K562 (cell line): ENCODE measurements at regions not wholly inside any gene's neighbourhood (a gene's known extent, or its start where the extent isn't known, plus 50 kb on each side); places are given as distances from the start of the nearest gene placed in this dataset.

Experiments
- ARID4B ChIP-seq: sonication (generic); formaldehyde crosslinking; IDR thresholded peaks from 2 replicates; pipeline ENCODE4 v1.8.0; 2022; ENCODE audit warnings: mild to moderate bottlenecking, missing genetic modification reagents
- CLOCK ChIP-seq: fragments of 250-450 bp; sonication (Bioruptor Pico); IDR thresholded peaks from 2 replicates; pipeline ENCODE4 v1.4.0; 2020; ENCODE audit warnings: mild to moderate bottlenecking, moderate library complexity, borderline replicate concordance
- DNMT1 ChIP-seq: fragments of 450-650 bp; IDR thresholded peaks from 2 replicates; pipeline ENCODE4 v1.6.1; 2016; ENCODE audit warnings: antibody characterized with exemption, mild to moderate bottlenecking
- EGR1 ChIP-seq: fragments of 450-650 bp; conservative IDR thresholded peaks from 2 replicates; pipeline ENCODE4 v1.6.1; 2017; ENCODE audit warnings: mild to moderate bottlenecking
- ETS2 ChIP-seq: IDR thresholded peaks from 2 replicates; pipeline ENCODE4 v1.6.1; 2016; ENCODE audit warnings: borderline replicate concordance, missing genetic modification characterization, mild to moderate bottlenecking, moderate library complexity, missing compliant biosample characterization; ENCODE audit not compliant: poor library complexity, severe bottlenecking
- FOS ChIP-seq: IDR thresholded peaks from 3 replicates; pipeline ENCODE4 v1.6.1; 2011; ENCODE audit not compliant: insufficient read length; ENCODE audit errors: extremely low read depth
- HNRNPUL1 ChIP-seq: fragments of 200-400 bp; formaldehyde crosslinking; IDR thresholded peaks from 2 replicates; pipeline ENCODE4 v1.6.1; 2017; ENCODE audit warnings: low read length
- HOXB6 ChIP-seq: fragments of 250-450 bp; sonication (Bioruptor Pico); IDR thresholded peaks from 2 replicates; pipeline ENCODE4 v1.5.1; 2022; ENCODE audit warnings: mild to moderate bottlenecking, borderline replicate concordance
- JUND ChIP-seq, 2 experiments: IDR thresholded peaks; 2 replicates in 1 of 2; 3 replicates in 1 of 2; pipeline ENCODE4 v1.6.1; 2011; ENCODE audit warnings: borderline replicate concordance in 2 of 2, low read depth in 2 of 2, low read length in 2 of 2, improper control_type of control experiment in 1 of 2, missing biosample characterization in 1 of 2, missing genetic modification characterization in 1 of 2, missing genetic modification reagents in 1 of 2
- KLF1 ChIP-seq: fragments of 450-650 bp; IDR thresholded peaks from 2 replicates; pipeline ENCODE4 v1.6.1; 2016; ENCODE audit warnings: missing genetic modification characterization, missing compliant biosample characterization
- KLF6 ChIP-seq: fragments of 250-450 bp; sonication (Bioruptor Pico); IDR thresholded peaks from 2 replicates; pipeline ENCODE4 v1.4.0; 2020; ENCODE audit warnings: mild to moderate bottlenecking, moderate library complexity, borderline replicate concordance
- MEIS2 ChIP-seq: fragments of 450-650 bp; IDR thresholded peaks from 2 replicates; pipeline ENCODE4 v1.6.1; 2014; ENCODE audit warnings: mild to moderate bottlenecking; ENCODE audit not compliant: partially characterized antibody
- NUFIP1 ChIP-seq: fragments of 450-650 bp; IDR thresholded peaks from 2 replicates; pipeline ENCODE4 v1.6.1; 2018; ENCODE audit not compliant: partially characterized antibody
- SRF ChIP-seq, 2 experiments: fragments of 250-450, 450-650 bp in 1 of 2; sonication (Bioruptor Pico) in 1 of 2; sonication (generic) in 1 of 2; formaldehyde crosslinking; IDR thresholded peaks; 2 replicates each; pipeline versions ENCODE4 v1.5.0 to v1.5.1; 2020 to 2022; ENCODE audit warnings: mild to moderate bottlenecking in 1 of 2, missing genetic modification reagents in 1 of 2
- SUPT5H ChIP-seq: fragments of 450-650 bp; IDR thresholded peaks from 2 replicates; pipeline ENCODE4 v1.6.1; 2016
- TAL1 ChIP-seq: fragments of 450-650 bp; IDR thresholded peaks from 2 replicates; pipeline ENCODE4 v1.6.1; 2016; ENCODE audit warnings: mild to moderate bottlenecking
- TFAM ChIP-seq: fragments of 250-450 bp; sonication (Bioruptor Pico); conservative IDR thresholded peaks from 2 replicates; pipeline ENCODE4 v1.5.0; 2021; ENCODE audit warnings: mild to moderate bottlenecking, moderate library complexity
- ZBTB7A ChIP-seq: IDR thresholded peaks from 2 replicates; pipeline ENCODE4 v1.6.1; 2011; ENCODE audit warnings: low read depth, mild to moderate bottlenecking, low read length, moderate library complexity, borderline replicate concordance; ENCODE audit not compliant: control insufficient read depth
- ZNF561 ChIP-seq: fragments of 450-650 bp; formaldehyde crosslinking; conservative IDR thresholded peaks from 2 replicates; pipeline ENCODE4 v1.4.0; 2020; ENCODE audit warnings: mild to moderate bottlenecking, moderate library complexity
- ZNF764 ChIP-seq: fragments of 250-450 bp; sonication (Bioruptor Pico); IDR thresholded peaks from 2 replicates; pipeline ENCODE4 v1.4.0; 2020; ENCODE audit warnings: low read depth, mild to moderate bottlenecking, moderate library complexity

GRCh38 chr18:62450546-62451410 lies 72.0 kb upstream of the ZCCHC2 start (continued):
- TF ChIP-seq ARID4B (CRISPR knock-in tag) = no peak
- peak; percentile 71 for TF ChIP-seq MEIS2
- TF ChIP-seq EGR1 = peak; percentile 47
- no peak for TF ChIP-seq KLF6 (CRISPR knock-in tag)
- TF ChIP-seq TAL1 = peak; percentile 83
- TF ChIP-seq DNMT1 = no peak
- no peak for TF ChIP-seq SRF (CRISPR knock-in tag; IDR thresholded peaks at IDR 0.05)
- no peak for TF ChIP-seq SUPT5H
- TF ChIP-seq FOS = no peak
- TF ChIP-seq ETS2 = no peak
- no peak for TF ChIP-seq HOXB6 (CRISPR knock-in tag)
- TF ChIP-seq NUFIP1 = no peak
- no peak for TF ChIP-seq ZNF764
- TF ChIP-seq CLOCK = no peak
- TF ChIP-seq ZNF561 (CRISPR knock-in tag) = no peak
- TF ChIP-seq TFAM (CRISPR knock-in tag) = no peak
- peak; percentile 76; the same call in 1 of the 2 replicates for TF ChIP-seq JUND (IDR thresholded peaks at IDR 0.05; ENCODE audit: borderline replicate concordance, low read depth, low read length)
- peak; percentile 60; the same call in 2 of the 3 replicates for TF ChIP-seq JUND (tag; IDR thresholded peaks at IDR 0.05; ENCODE audit: borderline replicate concordance, low read depth, low read length)
- TF ChIP-seq KLF1 = no peak
- no peak for TF ChIP-seq ZBTB7A
- TF ChIP-seq HNRNPUL1 = no peak
